ENCODE measurements at regions not wholly inside any gene's neighbourhood (a gene's known extent, or its start where the extent isn't known, plus 50 kb on each side); places are given as distances from the start of the nearest gene placed in this dataset.

- Histone ChIP-seq H3K4me2 (no peak overlapping the region), H3K4me3 (no peak overlapping the region), H3K27ac (no peak overlapping the region), H3K9me3 (peaks cover 9% of the 10 kb centered on the region; the same call in 2 of the 3 replicates), H3K4me1 (no peaks in the 10 kb centered on the region)
- TF ChIP-seq SMC3 (IDR thresholded peaks at IDR 0.05): no peak
- TF ChIP-seq RAD21 (conservative IDR thresholded peaks at IDR 0.05 in 1 of 2, IDR thresholded peaks at IDR 0.05 in 1 of 2): no peak
- no peak for TF ChIP-seq ATOH8 (CRISPR knock-in tag; IDR thresholded peaks at IDR 0.05; ENCODE audit: low read depth)
- no peak for TF ChIP-seq MYC (IDR thresholded peaks at IDR 0.05; ENCODE audit: borderline replicate concordance, low read length)
- no peak for TF ChIP-seq HES2 (IDR thresholded peaks at IDR 0.05)
- TF ChIP-seq EHMT2 (IDR thresholded peaks at IDR 0.05; ENCODE audit: low read depth): no peak
- no peak for TF ChIP-seq HDAC2 (IDR thresholded peaks at IDR 0.05)
- TF ChIP-seq POLR2AphosphoS2 (conservative IDR thresholded peaks at IDR 0.05; ENCODE audit: low read length): no peak
- TF ChIP-seq RARB (CRISPR knock-in tag; IDR thresholded peaks at IDR 0.05): no peak
- TF ChIP-seq TFCP2L1 (CRISPR knock-in tag; IDR thresholded peaks at IDR 0.05): no peak
- TF ChIP-seq CTCF (IDR thresholded peaks at IDR 0.05): no peak
- no peak for TF ChIP-seq NFE2L2 (conservative IDR thresholded peaks at IDR 0.05; ENCODE audit: low read length)
- TF ChIP-seq TP53 (CRISPR knock-in tag; IDR thresholded peaks at IDR 0.05): no peak
- no peak for TF ChIP-seq CBX2 (IDR thresholded peaks at IDR 0.05; ENCODE audit: borderline replicate concordance, low read depth)
- no peak for TF ChIP-seq E2F6 (IDR thresholded peaks at IDR 0.05; ENCODE audit: borderline replicate concordance, low read depth)
- TF ChIP-seq FOXS1 (CRISPR knock-in tag; IDR thresholded peaks at IDR 0.05): no peak
- ChIA-PET POLR2A (no interaction called here), CTCF (no interaction called here)
- ATAC-seq (no peak), FAIRE-seq (no peak), DNase-seq (ENCODE audit: low read depth in 1 of 2, low spot score in 1 of 2) (no peak)
- WGBS (ENCODE audit: missing lambda C conversion rate): 46% methylated on average over 2 of the region's 2 CpGs
Measured at GRCh38 chr3:24033818-24034217, 88.7 kb downstream of the NR1D2 start.

- Histone ChIP-seq H3K27ac (no peak overlapping the region), H3K4me3 (no peak overlapping the region), H3K4me2 (no peak overlapping the region), H3K9me3 (peaks cover 9% of the 10 kb centered on the region; the same call in 2 of the 3 replicates), H3K4me1 (no peaks in the 10 kb centered on the region)
- TF ChIP-seq HOXB5 (CRISPR knock-in tag; IDR thresholded peaks at IDR 0.05) (no peak), REST (IDR thresholded peaks at IDR 0.05) (peak; percentile 61; the same call in 1 of the 2 replicates)
- no peak for ATAC-seq
- no peak for DNase-seq (ENCODE audit: low read depth in 1 of 2, low spot score in 1 of 2)
- ChIA-PET CTCF (interaction anchor here (1.3 kb wide), 1 partner anchor 9 kb away, joined by 4 read pairs; no protein-coding TSS in a partner anchor), POLR2A (no interaction called here)
- FAIRE-seq: no peak
Measured at GRCh38 chr3:24034464-24034863, 89.4 kb downstream of the NR1D2 start.
